ENCODE measurements at regions not wholly inside any gene's neighbourhood (a gene's known extent, or its start where the extent isn't known, plus 50 kb on each side); places are given as distances from the start of the nearest gene placed in this dataset.
"Not testable (repeated sequence)": the region's sequence is repeated elsewhere in the genome, so short reads cannot be mapped to it uniquely, and the experiment has no call there.

DNA sequence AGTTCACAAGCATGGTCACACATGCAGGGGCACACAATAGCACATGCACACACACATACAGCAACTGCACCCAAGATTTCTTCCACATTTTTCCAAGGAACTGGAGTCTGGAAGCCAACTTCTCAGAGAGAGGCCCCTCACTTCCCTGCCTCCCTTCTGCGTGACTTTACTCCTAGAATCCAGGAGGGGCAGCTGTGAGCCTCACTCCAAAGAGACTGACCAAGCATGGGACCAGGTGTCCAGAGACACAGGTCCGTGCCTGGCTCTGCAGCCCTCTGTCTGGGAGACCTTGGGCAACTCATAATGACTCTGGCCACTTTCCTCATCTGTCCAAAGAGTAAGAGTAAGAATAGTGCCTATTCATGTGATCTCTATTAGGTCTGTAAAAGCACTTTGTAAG lies 104.7 kb upstream of the TMEM132E start:
- no peak for DNase-seq (ENCODE audit: low read depth in 2 of 2)

- no peak for DNase-seq (ENCODE audit: low read depth in 2 of 2)
Observed at GRCh38 chr17:34472363-34472762, 107.0 kb upstream of the TMEM132E start.

DNA sequence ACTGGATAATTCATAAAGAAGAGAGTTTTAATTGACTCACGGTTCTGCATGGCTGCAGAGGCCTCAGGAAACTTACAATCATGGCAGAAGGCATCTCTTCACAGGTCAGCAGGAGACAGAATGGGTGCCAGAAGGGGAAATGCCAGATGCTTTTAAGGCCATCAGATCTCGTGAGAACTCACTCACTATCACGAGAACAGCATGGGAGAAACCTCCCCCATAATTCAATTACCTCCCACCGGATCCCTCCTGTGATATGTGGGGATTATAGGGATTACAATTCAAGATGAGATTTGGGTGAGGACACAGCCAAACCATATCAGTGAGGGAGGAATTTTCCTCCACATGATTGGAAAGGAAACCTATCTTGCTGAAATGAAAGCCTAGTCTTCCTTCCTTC lies 108.1 kb upstream of the TMEM132E start:
- not testable (repeated sequence) for DNase-seq (ENCODE audit: low read depth in 2 of 2)

DNA sequence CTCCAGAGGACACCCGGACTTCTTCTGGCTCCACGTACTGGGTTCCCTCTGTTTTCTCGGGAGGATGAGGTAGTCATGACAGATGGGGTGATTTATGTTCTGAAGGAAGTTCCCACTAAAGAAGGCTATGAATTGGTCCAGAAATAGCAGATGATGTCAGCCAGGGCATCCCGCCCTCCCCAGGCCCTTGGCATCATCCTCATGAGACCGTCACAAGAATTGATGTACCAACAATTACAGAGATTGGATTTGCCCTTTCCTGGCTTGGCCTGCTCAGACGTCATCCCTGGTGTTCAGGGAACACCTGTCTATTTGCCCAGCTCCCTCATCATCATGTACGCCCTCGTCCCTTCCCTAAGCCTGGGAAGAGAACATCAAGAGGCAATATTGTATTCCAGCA lies 102.8 kb upstream of the CCL1 start:
- no peak for DNase-seq (ENCODE audit: low read depth in 2 of 2)

GRCh38 chr17:34464812-34465211 lies 101.8 kb upstream of the CCL1 start:
- DNase-seq (ENCODE audit: low read depth in 2 of 2), result no peak

GRCh38 chr17:34458266-34458665 lies 95.2 kb upstream of the CCL1 start:
- DNase-seq (ENCODE audit: low read depth in 2 of 2), result no peak

DNA sequence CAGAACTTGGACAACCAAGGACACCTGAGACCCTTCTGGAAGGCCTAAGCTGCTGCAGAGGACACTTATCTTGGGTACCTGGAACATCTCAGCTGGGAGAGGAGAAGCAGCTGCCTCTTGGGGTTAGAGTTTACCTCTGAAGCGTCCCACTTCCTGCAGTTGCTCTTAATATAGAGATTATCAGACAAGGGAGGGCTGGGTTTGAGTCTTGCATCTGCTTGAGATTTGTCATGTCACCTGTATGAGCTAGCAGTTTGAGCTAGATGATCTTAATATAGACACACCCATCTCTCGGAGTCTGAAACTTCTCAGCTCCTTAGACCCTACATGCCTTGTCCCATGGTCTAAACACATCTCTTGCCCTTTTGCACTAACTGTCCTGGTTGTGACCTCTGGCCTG lies 93.1 kb upstream of the CCL1 start:
- no peak for DNase-seq (ENCODE audit: low read depth in 2 of 2)

DNA sequence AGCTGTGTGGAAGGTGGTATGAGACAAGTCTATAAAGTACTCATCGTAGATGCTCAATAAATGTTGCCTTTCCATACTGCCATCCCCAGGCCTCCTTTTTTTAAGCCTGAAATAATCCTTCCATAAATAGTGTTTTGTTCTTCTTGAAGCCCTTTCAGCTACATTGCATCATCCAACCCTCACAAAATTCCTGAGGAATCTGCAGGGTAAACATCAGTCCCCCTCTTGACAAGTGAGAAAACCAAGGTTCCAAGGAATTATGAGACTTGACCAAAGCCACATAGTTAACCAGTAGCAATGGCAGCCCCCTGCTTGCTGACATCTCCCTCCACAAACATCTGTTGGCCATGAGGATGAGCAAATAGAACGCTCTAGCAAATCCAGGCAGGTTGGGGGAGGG lies 89.7 kb upstream of the CCL1 start:
- DNase-seq (ENCODE audit: low read depth in 2 of 2), result no peak

DNA sequence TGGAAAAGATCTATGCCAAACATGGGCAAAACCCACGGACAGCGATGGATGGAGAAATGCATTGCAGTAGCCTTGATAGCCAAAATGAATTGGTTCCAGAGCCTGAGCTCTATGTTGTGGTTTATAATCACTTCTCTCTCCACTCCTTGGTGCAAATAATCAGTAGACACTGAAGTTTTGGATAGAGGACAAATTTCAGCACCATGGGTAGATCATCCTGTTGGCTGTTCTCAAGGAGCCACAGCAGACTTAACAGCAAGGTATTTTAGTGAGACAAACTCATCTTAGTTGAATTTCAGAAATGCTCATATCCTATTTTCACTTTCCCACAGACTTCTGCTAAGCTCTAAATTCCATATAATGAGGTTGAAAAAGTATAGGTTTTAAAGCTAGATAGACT lies 88.3 kb upstream of the CCL1 start:
- DNase-seq (ENCODE audit: low read depth in 2 of 2), result no peak

GRCh38 chr17:34447406-34447805 lies 84.4 kb upstream of the CCL1 start:
- DNase-seq (ENCODE audit: low read depth in 2 of 2), result no peak

GRCh38 chr17:34445101-34445500 lies 82.1 kb upstream of the CCL1 start:
- DNase-seq (ENCODE audit: low read depth in 2 of 2), result no peak

GRCh38 chr17:34443619-34444469 lies 80.8 kb upstream of the CCL1 start:
- DNase-seq (ENCODE audit: low read depth in 2 of 2), result no peak

DNA sequence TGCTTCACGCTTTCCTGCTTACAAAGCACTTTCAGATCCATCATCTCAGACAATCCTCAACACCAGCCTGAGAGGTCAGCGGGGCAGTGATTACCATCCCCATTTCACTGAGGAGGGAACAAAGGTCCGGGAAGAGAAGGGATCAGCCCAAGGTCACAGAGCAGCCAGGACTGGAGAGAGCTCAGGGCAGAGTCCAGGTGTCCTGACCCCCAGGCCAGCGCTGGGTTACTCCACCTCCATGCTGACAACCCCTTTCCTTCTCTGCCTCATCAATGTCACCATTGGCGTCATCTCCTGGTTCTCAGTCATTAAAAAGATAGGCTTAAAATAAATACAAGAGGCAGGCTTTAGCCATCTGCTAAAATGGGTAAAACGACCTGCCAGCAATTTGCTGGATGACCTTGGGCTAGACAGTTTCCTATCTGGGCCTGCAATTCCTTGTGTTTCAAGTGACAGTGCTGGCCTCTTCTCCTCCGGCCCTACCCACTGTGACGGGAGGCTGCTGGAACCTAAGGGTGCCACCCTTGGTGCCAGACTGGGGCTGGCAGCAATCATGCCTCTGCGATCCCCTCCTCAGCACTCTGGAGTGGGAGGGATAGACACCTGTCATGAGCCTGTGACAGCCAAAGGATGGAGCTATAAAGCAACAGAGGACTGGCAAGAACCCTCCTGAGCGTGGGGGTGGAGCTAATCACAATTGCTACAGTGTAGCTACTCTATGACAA lies 79.5 kb upstream of the CCL1 start:
- no peak for DNase-seq (ENCODE audit: low read depth in 2 of 2)

- DNase-seq (ENCODE audit: low read depth in 2 of 2), result no peak
Observed at GRCh38 chr17:34437188-34437587, 74.2 kb upstream of the CCL1 start.

- no peak for DNase-seq (ENCODE audit: low read depth in 2 of 2)
Observed at GRCh38 chr17:34436607-34437006, 73.6 kb upstream of the CCL1 start.

DNA sequence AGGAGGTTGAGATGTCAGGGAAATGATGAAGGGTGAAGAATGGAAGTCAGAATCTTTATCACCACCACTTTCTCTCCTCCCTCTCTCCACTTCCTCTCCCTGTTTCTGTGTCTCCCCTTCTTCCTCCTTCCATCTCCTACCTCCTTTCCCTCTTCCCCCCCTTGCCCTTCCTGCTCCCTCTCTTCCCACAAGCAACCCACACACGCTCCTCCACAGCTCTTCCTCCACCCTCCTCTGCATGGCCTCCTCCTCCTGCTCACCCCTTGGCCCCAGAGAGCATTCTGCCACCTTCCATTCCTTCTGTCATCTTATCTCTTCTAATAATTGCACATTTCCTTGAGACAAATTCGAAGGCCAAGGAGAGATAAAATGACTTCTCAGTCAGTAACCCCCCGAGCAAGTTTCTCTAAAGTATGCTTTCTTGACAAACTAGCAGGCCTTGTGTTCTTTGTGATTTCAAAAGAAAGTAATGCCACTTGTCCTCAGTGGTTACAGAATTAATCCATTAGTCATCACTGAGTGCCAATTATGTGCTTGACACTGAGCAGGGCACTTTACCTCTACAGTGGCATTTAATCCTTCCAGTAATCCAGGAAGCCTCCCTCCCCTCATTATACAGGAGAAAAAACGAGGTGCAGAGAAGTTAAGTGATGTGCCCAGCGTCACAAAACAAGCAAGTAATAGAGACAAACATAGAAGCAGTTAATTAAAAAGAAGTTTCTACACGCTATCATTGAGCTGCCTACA lies 72.3 kb upstream of the CCL1 start:
- no peak for DNase-seq (ENCODE audit: low read depth in 2 of 2)

DNA sequence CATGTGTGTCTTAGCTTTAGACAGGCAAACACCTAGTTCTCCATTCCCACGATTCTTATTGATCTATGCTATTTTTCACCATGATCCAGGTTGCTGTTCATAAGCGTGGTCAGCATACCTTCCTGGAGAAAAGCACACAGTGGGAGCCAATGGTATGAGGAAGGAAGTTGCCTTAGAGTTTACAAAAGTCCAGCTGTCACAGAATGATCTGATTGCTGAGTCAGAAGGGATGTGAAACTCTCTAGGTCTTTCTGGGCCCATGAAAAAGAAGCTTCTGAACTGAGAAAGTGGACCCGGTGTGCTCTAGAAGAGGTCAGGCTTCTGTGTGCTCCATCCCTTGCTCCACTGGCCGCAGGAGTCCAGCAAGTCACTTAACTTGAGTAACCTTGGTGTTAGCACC lies 71.0 kb upstream of the CCL1 start:
- no peak for DNase-seq (ENCODE audit: low read depth in 2 of 2)

GRCh38 chr17:34424814-34425491 lies 61.9 kb upstream of the CCL1 start:
- DNase-seq (ENCODE audit: low read depth in 2 of 2), result no peak

DNA sequence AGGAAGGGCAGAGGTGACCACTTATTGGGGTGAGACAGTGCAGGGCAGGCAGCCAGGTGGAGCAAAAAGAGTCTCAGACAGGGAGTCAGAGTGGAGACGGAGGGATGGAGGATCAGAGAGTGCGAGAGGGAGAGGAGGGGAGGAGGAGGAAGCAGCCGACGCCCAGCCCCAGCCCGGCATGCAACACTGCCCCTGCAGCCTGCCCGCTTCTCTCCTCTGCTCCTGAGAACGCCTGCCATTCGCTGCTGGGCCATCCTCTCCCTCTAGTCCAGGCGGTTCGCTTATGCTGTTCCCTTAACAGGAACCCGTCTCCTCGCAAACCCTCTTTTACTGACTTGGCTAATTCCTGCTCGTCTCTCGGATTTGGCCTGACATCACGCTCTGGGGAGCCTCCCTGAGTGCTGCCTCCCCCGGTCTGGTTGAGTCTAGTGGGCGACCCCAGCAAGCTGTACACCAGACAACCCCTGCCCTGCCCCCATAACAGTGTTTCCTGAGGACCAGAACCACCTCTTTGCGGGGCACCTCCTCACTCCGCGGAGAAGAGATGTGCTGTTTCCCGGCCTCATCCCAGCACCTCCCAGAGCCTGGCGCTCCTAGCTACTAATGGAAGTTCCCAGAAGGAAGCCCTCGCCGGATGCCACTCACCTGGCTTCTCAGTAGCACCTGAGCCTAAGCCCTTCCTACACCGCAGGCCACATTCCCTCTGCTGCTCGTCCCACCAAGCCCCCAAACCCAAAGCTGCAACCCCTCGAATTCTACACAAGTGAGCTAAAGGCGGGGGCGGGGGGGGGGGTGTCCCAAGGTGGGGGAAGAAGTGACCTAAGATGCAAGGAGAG lies 61.2 kb upstream of the CCL1 start:
- no peak for DNase-seq (ENCODE audit: low read depth in 2 of 2)

GRCh38 chr17:34423315-34423714 lies 60.3 kb upstream of the CCL1 start:
- DNase-seq (ENCODE audit: low read depth in 2 of 2), result not testable (repeated sequence)

- DNase-seq (ENCODE audit: low read depth in 2 of 2), result no peak
Observed at GRCh38 chr17:34420900-34421299, 57.9 kb upstream of the CCL1 start.

All from stimulated activated CD8-positive, alpha-beta memory T cell treated with anti-CD3 and anti-CD28 coated beads, Interleukin-7, amount 100 ng/mL, for 4 hours (primary cell).